K562 (cell line): ENCODE measurements at regions not wholly inside any gene's neighbourhood (a gene's known extent, or its start where the extent isn't known, plus 50 kb on each side); places are given as distances from the start of the nearest gene placed in this dataset.
A peak's percentile ranks its signal among the peaks of the same experiment; 100 is the strongest.

Experiments used
- ATAC-seq: fragments of 200-7000 bp; cut with Tn5 transposase; 3 replicates; pipeline ENCODE4 v1.9.1; 2020; ENCODE audit warnings: moderate library complexity
- BruUV-seq: library from RNA; stranded (reverse); fragments of 400-500 nt; replicated peaks from 2 replicates; lab custom pipeline; 2021; lab: Mats Ljungman, UMichigan
- CTCF ChIA-PET: fragments of 300-600 bp; formaldehyde crosslinking; extraction: SDS; loops from one replicate; lab custom pipeline; 2021; ENCODE audit warnings: low intra/inter-chr PET ratio; lab: Yijun Ruan, JAX
- POLR2A ChIA-PET: fragments of 300-600, 350-650 bp; sonication (Branson Sonifier 250); formaldehyde crosslinking; extraction: SDS; loops from one replicate; lab custom pipeline; 2021; ENCODE audit warnings: antibody characterized with exemption, inconsistent platforms; lab: Yijun Ruan, JAX
- DNase-seq, 4 experiments: peaks; one replicate each; pipeline versions ENCODE4 v3.0.0 to v3.0.0-alpha.2; 2011 to 2018; ENCODE audit warnings: low spot score in 3 of 4, mixed read lengths in 3 of 4; ENCODE audit errors: extremely low read depth in 1 of 4
- FAIRE-seq: peaks from 2 replicates; lab custom pipeline; 2011; peaks lifted over from hg19 to GRCh38; lab: Jason Lieb, UNC
- H2AFZ ChIP-seq: 2 replicates; pipeline ENCODE4 v1.6.0; 2011; ENCODE audit warnings: low read depth, low read length, control low read depth, inconsistent platforms
- H3K27ac ChIP-seq: fragments of 200-600 bp; 3 replicates; pipeline ENCODE4 v1.8.0; 2011; ENCODE audit warnings: low read depth, mild to moderate bottlenecking, control low read depth, inconsistent platforms, low read length, moderate library complexity, mixed read lengths; ENCODE audit errors: extremely low read depth
- H3K27me3 ChIP-seq, 2 experiments: fragments of 300-600 bp in 1 of 2; 2 replicates in 1 of 2; 3 replicates in 1 of 2; pipeline versions ENCODE4 v1.6.0 to v1.8.0; 2011; ENCODE audit warnings: inconsistent platforms in 2 of 2, low read length in 2 of 2, mild to moderate bottlenecking in 1 of 2, mixed read lengths in 1 of 2, moderate library complexity in 1 of 2; ENCODE audit not compliant: control insufficient read depth in 2 of 2, insufficient read depth in 2 of 2
- H3K36me3 ChIP-seq: fragments of 300-600 bp; 3 replicates; pipeline ENCODE4 v1.8.0; 2011; ENCODE audit warnings: mild to moderate bottlenecking, low read length, inconsistent platforms; ENCODE audit not compliant: control insufficient read depth, insufficient read depth
- H3K4me1 ChIP-seq, 2 experiments: fragments of 200-600 bp in 1 of 2; replicated peaks in 1 of 2; 2 replicates in 1 of 2; 3 replicates in 1 of 2; pipeline versions ENCODE4 v1.5.1 to v1.8.0; 2011; ENCODE audit warnings: inconsistent platforms in 2 of 2, low read length in 2 of 2, mild to moderate bottlenecking in 1 of 2, mixed read lengths in 1 of 2, moderate library complexity in 1 of 2; ENCODE audit not compliant: control insufficient read depth in 2 of 2, insufficient read depth in 2 of 2
- H3K4me2 ChIP-seq: 2 replicates; pipeline ENCODE4 v1.6.1; 2011; ENCODE audit warnings: low read length, control low read depth, inconsistent platforms, mixed read lengths; ENCODE audit not compliant: insufficient read depth
- H3K4me3 ChIP-seq: fragments of 200-600 bp; sonication (generic), shearing (Covaris generic); 2 replicates; pipeline ENCODE4 v1.5.1; 2016; ENCODE audit warnings: control low read depth, inconsistent platforms
- H3K79me2 ChIP-seq: fragments of 200-600 bp; 3 replicates; pipeline ENCODE4 v1.8.0; 2011; ENCODE audit warnings: low read length, inconsistent platforms; ENCODE audit not compliant: control insufficient read depth, insufficient read depth
- H3K9ac ChIP-seq, 2 experiments: 2 replicates each; pipeline versions ENCODE4 v1.6.0 to v1.6.1; 2011; ENCODE audit warnings: low read depth in 2 of 2, low read length in 2 of 2, control low read depth in 1 of 2, inconsistent platforms in 1 of 2, mild to moderate bottlenecking in 1 of 2, mixed read lengths in 1 of 2; ENCODE audit not compliant: insufficient read depth in 1 of 2
- H3K9me1 ChIP-seq: one replicate; pipeline ENCODE4 v1.6.0; 2011; ENCODE audit warnings: inconsistent platforms, mild to moderate bottlenecking, low read length, moderate library complexity; ENCODE audit not compliant: control insufficient read depth, insufficient read depth
- H3K9me3 ChIP-seq: replicated peaks from 2 replicates; pipeline ENCODE4 v1.5.1; 2011; ENCODE audit warnings: low read depth, low read length, inconsistent platforms; ENCODE audit not compliant: control insufficient read depth, insufficient read depth
- H4K20me1 ChIP-seq: replicated peaks from 2 replicates; pipeline ENCODE4 v1.6.1; 2011; ENCODE audit warnings: low read length, inconsistent platforms, mixed read lengths; ENCODE audit not compliant: control insufficient read depth, insufficient read depth
- C11orf30 ChIP-seq: fragments of 450-650 bp; IDR thresholded peaks from 2 replicates; pipeline ENCODE4 v1.6.1; 2016; ENCODE audit warnings: low read depth, mild to moderate bottlenecking
- E2F6 ChIP-seq, 2 experiments: IDR thresholded peaks; 2 replicates each; pipeline ENCODE4 v1.6.1; 2011; ENCODE audit warnings: borderline replicate concordance in 1 of 2, control low read depth in 1 of 2, low read depth in 1 of 2, low read length in 1 of 2, mild to moderate bottlenecking in 1 of 2, mixed read lengths in 1 of 2, moderate library complexity in 1 of 2; ENCODE audit not compliant: insufficient read depth in 1 of 2, insufficient read length in 1 of 2, poor library complexity in 1 of 2, severe bottlenecking in 1 of 2; ENCODE audit errors: extremely low read depth in 1 of 2
- FOXA3 ChIP-seq, 2 experiments: fragments of 450-650 bp in 1 of 2; sonication (generic) in 1 of 2; formaldehyde crosslinking; IDR thresholded peaks in 1 of 2; conservative IDR thresholded peaks in 1 of 2; 2 replicates each; pipeline versions ENCODE4 v1.4.0 to v1.8.0; 2020 to 2022; ENCODE audit warnings: mild to moderate bottlenecking in 2 of 2, missing genetic modification reagents in 1 of 2
- GTF2A2 ChIP-seq: IDR thresholded peaks from 2 replicates; pipeline ENCODE4 v1.6.1; 2016; ENCODE audit warnings: mild to moderate bottlenecking, missing genetic modification characterization, missing compliant biosample characterization
- MTF1 ChIP-seq: fragments of 250-450 bp; sonication (Bioruptor Pico); IDR thresholded peaks from 2 replicates; pipeline ENCODE4 v1.9.0; 2021; ENCODE audit warnings: moderate library complexity, mild to moderate bottlenecking, inconsistent platforms, borderline replicate concordance
- NUFIP1 ChIP-seq: fragments of 450-650 bp; IDR thresholded peaks from 2 replicates; pipeline ENCODE4 v1.6.1; 2018; ENCODE audit not compliant: partially characterized antibody
- PTTG1 ChIP-seq: fragments of 450-650 bp; IDR thresholded peaks from 2 replicates; pipeline ENCODE4 v1.6.1; 2016; ENCODE audit warnings: low read depth, mild to moderate bottlenecking, missing genetic modification characterization, missing compliant biosample characterization
- RBM14 ChIP-seq: fragments of 200-400 bp; formaldehyde crosslinking; IDR thresholded peaks from 2 replicates; pipeline ENCODE4 v1.6.1; 2018; ENCODE audit warnings: low read depth, mild to moderate bottlenecking, low read length, moderate library complexity, borderline replicate concordance; ENCODE audit not compliant: insufficient read depth
- RFX7 ChIP-seq: fragments of 250-450 bp; sonication (Bioruptor Pico); IDR thresholded peaks from 2 replicates; pipeline ENCODE4 v1.5.1; 2021; ENCODE audit warnings: mild to moderate bottlenecking
- RNF2 ChIP-seq: sonication (generic); IDR thresholded peaks from 2 replicates; pipeline ENCODE4 v1.6.1; 2016
- TCF7L2 ChIP-seq: fragments of 150-350 bp; IDR thresholded peaks from 2 replicates; pipeline ENCODE4 v1.6.1; 2016; ENCODE audit warnings: low read depth, mild to moderate bottlenecking, low read length, moderate library complexity
- XRCC4 ChIP-seq: IDR thresholded peaks from one replicate; pipeline ENCODE4 v1.6.1; 2011; ENCODE audit not compliant: insufficient read depth, insufficient read length; ENCODE audit errors: extremely low read depth
- XRCC5 ChIP-seq: fragments of 200-400 bp; formaldehyde crosslinking; IDR thresholded peaks from 2 replicates; pipeline ENCODE4 v1.6.1; 2017; ENCODE audit warnings: low read depth, mild to moderate bottlenecking, low read length
- ZHX1 ChIP-seq: fragments of 150-350 bp; conservative IDR thresholded peaks from 2 replicates; pipeline ENCODE4 v1.6.1; 2014; ENCODE audit warnings: low read length
- ZNF140 ChIP-seq: fragments of 250-450 bp; sonication (Bioruptor Pico); IDR thresholded peaks from 2 replicates; pipeline ENCODE4 v1.8.0; 2021; ENCODE audit warnings: moderate library complexity, mild to moderate bottlenecking, inconsistent platforms
- ZNF282 ChIP-seq: sonication (generic); formaldehyde crosslinking; IDR thresholded peaks from 2 replicates; pipeline ENCODE4 v1.8.1; 2023; ENCODE audit warnings: missing genetic modification reagents
- ZNF384 ChIP-seq: IDR thresholded peaks from 2 replicates; pipeline ENCODE4 v1.6.1; 2012; ENCODE audit warnings: low read depth, low read length, improper control_type of control experiment
- ZNF76 ChIP-seq: fragments of 250-450 bp; sonication (Bioruptor Pico); IDR thresholded peaks from 2 replicates; pipeline ENCODE4 v1.4.0; 2020; ENCODE audit warnings: mild to moderate bottlenecking, moderate library complexity, borderline replicate concordance
- WGBS: fragments of 100-300 bp; shearing (Covaris generic); methylation state at CpG from one replicate; pipeline ENCODE4 v1.1.6; 2016; ENCODE audit warnings: low coverage, mixed read lengths; ENCODE audit not compliant: insufficient coverage; ENCODE audit errors: missing lambda C conversion rate; 5-methylcytosine and 5-hydroxymethylcytosine counted together
- in situ Hi-C: fragments of 300-500 bp; cut with MboI; formaldehyde crosslinking; loops from 4 replicates; pipeline ENCODE4 v1.15.0; 2018; ENCODE audit warnings: inconsistent platforms, mixed read lengths
- intact Hi-C: fragments of 100-400 bp; cut with micrococcal nuclease; formaldehyde crosslinking; loops from 2 replicates; pipeline ENCODE4 v1.14.2; 2022

DNA sequence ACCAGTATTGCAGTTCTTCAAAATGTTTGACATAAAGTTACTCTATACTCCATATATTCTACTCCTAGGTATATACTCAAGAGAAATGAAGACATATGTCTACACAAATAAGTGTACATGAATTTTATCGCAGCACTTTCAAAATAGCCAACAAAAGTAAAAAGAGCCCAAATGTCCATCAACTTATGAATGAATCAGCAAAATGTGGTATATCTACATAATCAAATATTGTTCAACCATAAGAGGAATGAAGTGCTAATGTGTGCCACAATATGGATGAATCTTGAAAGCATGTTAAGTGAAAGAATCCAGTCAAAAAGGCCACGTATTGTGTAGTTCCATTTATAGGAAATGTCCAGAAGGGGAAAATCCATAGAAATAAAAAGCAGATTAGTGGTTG lies 98.6 kb upstream of the F3 start:
- FAIRE-seq (no peak), ATAC-seq (no peak), DNase-seq (no peak)
- Histone ChIP-seq H2AFZ (no peak overlapping the region), H4K20me1 (0 out of 2 replicates have a peak, but pooled peaks cover 4% of the 10 kb centered on the region), H3K27ac (no peak overlapping the region), H3K36me3 (no peaks in the 10 kb centered on the region), H3K4me3 (no peak overlapping the region), H3K9me3 (no peaks in the 10 kb centered on the region), H3K4me1 (peaks cover 0 to 5% of the 10 kb centered on the region in 2 experiments; a peak in 2 of 5 replicates), H3K9ac (no peak overlapping the region), H3K4me2 (no peak overlapping the region), H3K9me1 (peaks cover 2% of the 10 kb centered on the region), H3K27me3 (peaks cover 0 to 16% of the 10 kb centered on the region in 2 experiments; a peak in 1 of 5 replicates), H3K79me2 (no peaks in the 10 kb centered on the region)
- intact Hi-C loops = no loop called here
- POLR2A ChIA-PET = no interaction called here
- CTCF ChIA-PET = no interaction called here
- BruUV-seq = no TSS peak
- WGBS = 10% methylated on average over 2 of the region's 2 CpGs
- in situ Hi-C loops = no loop called here
- TF ChIP-seq RFX7 (no peak), ZNF384 (no peak), RNF2 (no peak), C11orf30 (0 out of 2 replicates have a peak, but pooled peaks have one; percentile 45), ZNF140 (no peak), E2F6 (IDR thresholded peaks at IDR 0.05; ENCODE audit: borderline replicate concordance in 1 of 2, extremely low read depth in 1 of 2, insufficient read depth in 1 of 2, insufficient read length in 1 of 2, low read depth in 1 of 2, low read length in 1 of 2, poor library complexity in 1 of 2, severe bottlenecking in 1 of 2) (no peak), XRCC5 (no peak), FOXA3 (CRISPR knock-in tag; conservative IDR thresholded peaks at IDR 0.05 in 1 of 2, IDR thresholded peaks at IDR 0.05 in 1 of 2) (no peak), RBM14 (no peak), XRCC4 (no peak), TCF7L2 (no peak), GTF2A2 (tag) (no peak), ZNF282 (no peak), MTF1 (CRISPR knock-in tag) (no peak), PTTG1 (tag) (no peak), ZHX1 (no peak), ZNF76 (no peak), NUFIP1 (no peak)
